HG03196 (cell line): ENCODE measurements at regions not wholly inside any gene's neighbourhood (a gene's known extent, or its start where the extent isn't known, plus 50 kb on each side); places are given as distances from the start of the nearest gene placed in this dataset.

Experiments used
- ATAC-seq: cut with Tn5 transposase; IDR thresholded peaks from one replicate; pipeline ENCODE4 v1.9.1; 2021; ENCODE audit not compliant: unreplicated experiment

DNA sequence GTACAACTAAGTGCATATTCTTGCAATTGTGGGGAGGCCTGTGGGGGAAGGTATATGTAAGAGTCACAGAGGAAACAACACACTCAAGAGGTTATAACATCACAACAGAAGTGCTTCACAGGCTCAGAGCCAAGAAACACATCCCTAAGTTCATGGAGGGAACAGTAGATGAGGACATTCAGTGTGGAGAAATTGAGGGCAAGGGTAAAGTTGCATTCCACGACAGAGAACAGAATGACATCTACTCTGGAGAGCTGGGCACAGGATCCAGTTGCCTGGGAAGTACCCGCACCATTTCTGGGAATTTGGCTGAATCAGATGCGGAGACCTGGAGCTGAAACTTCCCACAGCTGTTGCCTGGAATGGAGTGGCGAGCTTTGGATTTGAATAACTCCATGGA is 197.2 kb downstream of the NXNL2 start:
- no peak for ATAC-seq

DNA sequence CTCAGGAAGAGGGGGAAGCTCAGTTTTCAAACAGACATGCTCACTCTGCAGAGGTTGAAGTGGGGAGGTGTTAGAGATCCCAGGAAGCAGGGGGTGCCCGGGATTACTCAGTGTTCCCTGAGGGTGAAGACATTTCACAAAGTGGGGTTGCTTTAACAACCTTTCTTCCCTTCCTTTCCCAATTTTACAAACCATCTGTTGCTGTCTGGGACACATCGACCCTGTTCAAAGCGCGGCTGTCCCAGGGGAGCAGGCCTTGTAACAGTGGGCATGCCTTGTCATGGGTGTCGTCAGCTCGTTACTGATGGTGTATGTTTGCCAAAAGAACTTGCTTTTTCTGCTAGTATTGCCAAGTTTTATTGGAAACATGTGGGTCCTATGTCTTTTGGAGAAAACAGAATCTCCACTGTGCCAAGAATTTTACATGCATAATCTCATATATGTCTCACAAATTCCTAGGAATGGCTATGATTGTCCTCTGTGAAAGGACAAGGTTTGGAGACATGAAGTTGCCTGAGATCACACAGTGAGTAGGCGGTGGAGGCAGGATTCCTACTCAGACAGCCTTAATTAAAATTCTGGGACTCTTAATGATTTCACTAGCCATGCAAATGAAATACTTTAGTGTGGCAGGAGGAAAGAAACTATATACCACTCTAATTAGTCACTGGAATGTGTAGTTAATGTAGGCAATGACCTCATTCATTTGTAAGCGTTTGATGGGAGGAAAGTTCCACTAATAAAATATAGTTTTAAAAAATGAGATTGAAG is 198.9 kb downstream of the NXNL2 start:
- no peak for ATAC-seq

DNA sequence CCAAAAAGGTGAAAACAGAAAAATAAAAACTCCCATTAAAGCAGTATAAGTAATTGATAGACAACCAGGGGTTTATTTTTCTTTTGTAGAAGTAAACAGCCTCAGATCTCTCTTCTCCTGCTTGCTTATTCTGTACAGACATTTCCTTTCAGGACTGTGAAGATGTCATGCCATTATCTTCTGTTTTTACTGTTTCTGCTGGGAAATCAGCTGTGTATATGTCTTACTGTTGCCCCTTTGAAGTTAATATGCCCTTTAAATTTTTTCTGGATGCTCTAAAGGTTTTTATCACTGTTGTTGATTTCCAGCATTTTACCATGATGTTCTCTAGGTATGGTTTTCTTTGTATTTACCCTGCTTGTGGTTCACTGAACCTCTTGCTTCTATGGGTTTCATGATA is 199.5 kb downstream of the NXNL2 start:
- ATAC-seq, result no peak

DNA sequence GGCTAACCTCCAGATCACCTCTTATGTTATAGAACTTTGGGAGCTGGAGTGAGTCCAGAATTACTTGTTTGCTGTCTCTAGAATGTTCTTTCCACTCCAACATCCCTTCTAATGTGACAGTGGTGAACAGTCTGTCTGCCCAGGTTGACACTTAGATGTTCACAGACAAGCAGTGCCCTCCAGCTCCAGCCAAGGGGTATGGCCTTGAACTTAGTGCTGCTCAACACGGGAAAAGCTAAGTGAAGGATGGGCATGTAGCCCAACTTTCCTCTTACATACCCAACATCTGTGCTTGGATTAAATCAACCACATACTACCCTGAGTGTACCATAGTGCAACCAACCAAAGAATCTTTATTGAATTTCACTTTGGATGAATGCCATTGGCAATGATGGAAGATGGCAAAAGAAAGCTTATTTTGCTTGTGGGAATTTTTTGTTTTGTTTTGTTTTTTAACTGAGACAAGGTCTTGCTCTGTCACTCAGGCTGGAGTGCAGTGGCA is 201.2 kb downstream of the NXNL2 start:
- ATAC-seq, result no peak

DNA sequence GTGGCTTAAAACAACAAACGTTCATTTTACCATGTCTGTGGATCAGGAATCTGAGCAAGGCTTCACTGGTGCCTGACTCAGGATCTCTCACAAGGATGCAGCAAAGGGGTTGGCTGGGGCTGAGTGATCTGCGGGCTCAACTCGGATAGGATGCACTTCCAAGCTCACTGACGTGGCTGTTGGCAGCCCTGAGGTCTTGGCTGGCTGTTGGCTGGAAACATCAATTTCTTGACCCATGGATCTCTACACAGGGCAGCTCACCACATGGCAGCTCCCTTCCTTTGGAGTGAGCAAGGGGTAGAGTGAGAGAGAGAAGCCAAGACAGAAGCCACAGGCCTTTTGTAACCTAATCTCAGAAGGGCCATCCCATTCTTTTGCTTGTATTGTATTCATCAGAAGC is 202.1 kb downstream of the NXNL2 start:
- ATAC-seq, result no peak

DNA sequence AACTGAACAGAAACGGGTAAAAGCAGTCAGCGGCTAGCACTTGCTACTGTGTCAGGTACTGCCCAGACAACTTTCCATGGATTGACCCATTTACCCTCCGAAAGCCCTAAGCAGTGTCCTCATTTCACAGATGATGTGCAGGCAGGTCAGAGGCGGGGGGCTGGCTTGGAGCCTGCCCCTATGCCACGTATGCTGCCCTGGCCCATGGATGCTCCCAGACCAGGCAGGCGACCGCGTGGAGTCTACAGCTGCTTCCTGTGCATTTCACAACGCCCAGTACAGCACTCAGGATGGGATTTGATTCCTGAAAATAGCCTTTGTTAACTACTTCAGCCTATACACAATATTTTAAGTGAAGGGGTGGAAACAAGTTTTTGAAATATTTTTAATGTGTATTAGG is 202.9 kb downstream of the NXNL2 start:
- ATAC-seq, result no peak

DNA sequence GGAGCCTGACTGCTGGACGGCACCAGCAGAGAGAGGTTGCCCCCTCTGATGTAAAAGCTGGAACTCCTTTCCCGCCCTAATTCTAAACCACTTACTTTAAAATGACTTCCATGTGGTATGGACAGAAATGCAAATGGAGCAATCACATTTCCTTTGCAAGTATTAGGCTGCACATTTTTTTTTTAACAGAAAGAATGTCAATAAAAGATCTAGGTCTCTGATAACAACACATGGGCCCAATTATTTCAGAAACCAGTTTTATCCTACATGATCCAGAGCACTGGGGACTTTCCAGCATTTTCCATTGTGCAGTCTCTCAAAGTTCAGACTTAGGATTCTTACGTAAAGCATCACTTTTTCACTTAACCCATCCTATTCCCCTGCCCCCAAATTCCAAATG is 203.7 kb downstream of the NXNL2 start:
- ATAC-seq, result no peak

DNA sequence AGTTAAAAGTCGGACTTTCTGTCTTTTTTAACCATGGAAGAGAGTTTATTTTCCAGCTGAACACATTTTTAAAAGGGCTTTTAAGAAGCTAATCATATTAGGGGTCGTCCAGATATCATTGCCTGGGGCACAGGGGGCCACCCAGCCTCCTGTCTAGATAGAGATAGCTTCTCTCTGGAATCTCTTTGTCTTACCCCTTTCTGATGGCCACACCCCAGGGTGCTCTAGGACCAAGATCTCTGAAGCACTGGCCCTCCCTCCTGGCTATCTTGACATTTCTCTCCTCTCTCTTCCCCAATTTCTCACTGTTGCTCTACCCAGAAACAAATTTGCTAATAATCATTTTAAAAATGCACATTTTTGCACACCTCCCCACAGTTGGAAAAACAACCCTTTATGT is 204.4 kb downstream of the NXNL2 start:
- ATAC-seq, result no peak

DNA sequence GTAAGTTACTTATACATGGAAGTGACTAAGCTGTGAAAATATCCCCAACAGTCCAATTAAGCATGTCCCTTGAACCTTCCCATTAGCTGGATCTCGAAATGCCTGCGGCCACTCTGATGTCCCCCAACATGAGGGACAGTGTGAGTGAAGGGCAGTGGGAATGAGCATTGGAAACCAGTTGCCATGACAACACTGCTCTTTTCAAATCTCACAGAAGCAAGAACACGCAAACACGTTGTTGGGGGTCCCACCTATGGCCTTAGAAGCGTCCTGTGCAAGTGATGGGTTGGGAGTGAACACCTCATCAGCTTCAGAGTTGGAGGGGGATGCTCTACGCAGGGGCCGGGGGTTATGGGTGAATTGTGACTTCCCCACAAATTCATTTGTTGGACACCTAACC is 205.9 kb downstream of the NXNL2 start:
- no peak for ATAC-seq

DNA sequence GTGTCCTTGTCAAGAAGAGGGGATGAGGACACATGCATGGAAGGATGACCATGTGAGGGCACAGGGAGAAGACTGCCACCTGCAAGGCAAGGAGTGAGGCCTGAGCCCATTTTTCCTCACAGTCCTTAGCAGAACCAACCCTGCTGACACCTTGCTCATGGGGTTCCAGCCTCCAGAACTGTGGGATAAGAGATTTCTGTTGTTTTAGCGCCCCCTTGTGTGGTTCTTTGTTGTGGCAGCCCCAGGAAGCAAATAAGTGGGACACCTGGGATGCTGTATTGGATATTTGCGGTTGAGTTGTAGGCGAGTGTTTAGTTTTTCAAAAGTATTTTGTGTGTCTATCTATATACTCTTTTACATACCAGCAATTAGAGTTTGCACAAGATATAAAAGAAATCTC is 206.4 kb downstream of the NXNL2 start:
- no peak for ATAC-seq

DNA sequence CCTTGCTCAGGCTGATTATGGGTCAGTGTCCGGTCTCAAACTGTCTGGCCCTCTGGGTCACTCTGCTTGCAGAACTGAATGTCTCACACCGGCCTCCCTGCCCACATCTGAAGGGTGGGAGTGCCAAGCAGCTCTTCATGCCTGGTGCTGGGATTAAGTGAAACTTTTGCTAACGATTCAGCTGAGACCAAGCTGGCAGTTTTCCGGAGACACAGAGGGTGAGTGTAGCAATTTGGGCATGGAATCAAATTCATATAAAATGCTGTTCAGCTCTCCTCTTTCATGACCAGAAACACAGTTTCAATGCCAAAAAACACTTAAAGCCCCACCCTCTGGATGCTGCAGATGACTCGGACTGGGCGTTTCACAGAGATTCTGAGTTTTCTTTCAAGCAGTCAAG is 207.5 kb downstream of the NXNL2 start:
- ATAC-seq, result no peak

DNA sequence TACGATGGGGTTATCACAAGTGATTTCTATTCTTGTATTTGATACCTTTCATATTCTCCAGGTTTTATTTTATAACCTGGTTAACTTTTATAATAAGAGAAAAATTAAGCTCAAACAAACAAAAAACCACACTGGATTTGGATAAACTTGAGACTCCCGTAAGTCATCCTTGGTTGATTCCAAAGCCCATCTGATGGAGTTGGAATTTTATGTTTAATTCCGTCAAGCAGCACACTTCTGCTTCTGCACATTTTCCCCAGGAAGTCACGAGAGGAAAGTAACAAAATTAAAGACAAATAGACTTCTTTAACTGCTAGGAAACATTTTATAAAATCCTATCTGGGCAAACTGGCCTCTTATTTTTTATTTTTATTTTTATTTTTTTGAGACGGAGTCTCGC is 207.9 kb downstream of the NXNL2 start:
- no peak for ATAC-seq

DNA sequence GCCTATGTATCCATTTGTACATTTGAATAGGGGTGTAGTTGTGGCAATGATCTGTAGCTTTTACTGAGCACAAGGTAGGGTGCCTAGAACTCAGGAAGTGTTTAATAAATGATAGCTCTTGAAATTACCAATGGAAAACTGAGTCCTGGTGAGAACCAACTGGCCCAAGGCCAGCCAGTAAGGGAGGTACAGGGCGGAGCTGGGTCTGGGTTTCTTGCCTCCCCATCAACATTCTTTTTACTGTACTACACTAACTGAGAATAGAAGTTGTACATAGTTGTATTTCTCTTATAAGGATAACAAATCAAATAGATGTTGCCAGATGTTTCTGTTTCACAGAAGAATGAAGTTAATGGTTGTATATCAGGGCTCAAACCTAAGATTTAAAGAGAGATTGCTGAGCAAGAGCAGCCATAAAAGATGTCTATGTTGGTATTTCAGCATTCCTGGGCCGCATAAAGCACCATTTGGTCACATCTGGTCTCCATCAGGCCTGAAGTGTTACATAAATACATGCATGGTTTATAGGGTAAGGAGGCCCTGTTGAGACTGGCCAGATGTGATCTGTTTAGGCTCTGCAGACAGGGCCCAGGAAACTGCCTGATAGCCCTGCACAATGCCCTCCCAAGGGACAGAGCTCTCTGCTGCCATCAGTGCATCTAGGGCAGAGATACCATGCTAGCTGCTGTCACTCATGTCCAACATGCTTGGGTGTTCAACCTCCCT is 210.5 kb downstream of the NXNL2 start:
- ATAC-seq, result no peak

DNA sequence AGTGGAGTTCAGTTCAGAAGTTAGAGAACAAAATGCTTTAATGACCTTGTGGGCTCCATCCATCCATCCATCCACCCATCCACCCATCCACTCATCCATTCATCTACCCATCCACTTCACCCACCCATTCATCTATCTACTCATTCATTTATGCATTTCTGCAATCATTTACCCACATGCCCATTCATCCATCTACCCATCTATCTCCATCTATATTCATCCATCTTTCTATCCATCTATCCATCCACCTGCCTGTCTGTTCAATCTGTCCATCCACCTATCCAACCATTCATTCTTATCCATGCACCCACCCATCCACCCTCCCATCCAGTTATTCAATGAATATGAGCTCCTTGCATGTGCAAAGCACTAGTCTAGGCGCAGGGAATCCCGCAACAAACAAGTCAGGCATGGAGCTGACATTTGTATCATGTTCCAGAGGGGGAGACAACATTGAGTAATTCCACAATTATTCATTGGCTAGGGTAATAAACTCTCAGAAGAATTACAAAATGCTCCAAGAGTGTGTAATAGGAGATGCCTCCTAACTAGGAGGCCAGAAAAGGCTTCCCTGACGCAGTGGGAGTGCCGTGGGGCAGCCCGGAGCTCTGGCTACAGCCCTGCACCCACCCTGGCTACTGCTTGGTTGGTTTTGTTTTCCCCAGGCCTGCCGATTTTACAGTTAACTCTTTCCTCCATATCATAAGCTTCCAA is 211.2 kb downstream of the NXNL2 start:
- ATAC-seq, result no peak

DNA sequence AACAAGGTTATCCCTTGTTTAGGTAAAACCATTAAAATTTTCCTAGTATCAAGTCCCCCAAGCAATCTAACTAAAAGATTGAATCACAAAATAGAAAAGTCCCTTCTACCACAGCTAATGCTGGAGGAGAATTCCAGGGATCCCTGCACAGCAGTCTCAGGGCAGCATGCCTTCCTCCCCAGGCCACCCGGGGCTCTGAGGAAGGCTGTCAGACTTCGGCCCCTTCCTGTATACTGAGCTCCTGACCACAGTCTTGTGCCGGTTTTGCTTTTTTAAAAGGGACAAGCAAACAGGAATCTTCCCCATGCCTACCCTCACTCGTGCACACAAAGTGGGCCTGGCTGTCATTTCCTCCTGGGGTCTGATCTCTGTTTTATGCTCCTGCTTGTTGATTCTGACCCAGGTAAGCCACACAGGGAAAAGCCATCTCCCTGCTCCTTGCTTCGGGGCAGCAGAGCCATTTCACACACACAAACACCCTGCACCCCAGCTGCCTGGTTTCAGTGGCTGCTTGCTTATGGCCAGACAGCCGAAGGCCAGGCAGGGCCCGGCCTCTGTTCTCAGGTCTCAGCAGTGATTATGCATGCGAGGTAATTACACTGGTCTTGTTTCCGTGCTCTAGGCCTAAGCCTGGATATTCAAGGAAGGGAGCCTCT is 211.9 kb downstream of the NXNL2 start:
- ATAC-seq, result no peak

DNA sequence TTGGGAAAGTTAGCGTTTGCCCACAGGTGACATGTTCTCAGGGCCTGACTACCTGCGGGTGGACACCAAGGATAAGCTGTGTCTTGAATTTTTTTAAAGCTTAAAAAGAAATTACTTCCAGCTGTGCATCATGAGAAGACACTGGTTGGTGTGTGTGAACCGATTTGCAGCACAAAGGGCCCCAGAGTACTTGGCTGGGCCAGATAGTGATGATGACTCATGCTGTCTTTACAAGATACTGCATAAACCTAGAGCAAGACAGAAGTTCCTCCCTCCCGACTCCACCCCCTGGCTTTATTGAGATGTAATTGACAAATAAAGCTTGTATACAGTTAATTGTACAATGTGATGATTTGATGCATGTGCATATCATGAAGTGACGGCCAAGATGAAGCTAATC is 212.8 kb downstream of the NXNL2 start:
- no peak for ATAC-seq

DNA sequence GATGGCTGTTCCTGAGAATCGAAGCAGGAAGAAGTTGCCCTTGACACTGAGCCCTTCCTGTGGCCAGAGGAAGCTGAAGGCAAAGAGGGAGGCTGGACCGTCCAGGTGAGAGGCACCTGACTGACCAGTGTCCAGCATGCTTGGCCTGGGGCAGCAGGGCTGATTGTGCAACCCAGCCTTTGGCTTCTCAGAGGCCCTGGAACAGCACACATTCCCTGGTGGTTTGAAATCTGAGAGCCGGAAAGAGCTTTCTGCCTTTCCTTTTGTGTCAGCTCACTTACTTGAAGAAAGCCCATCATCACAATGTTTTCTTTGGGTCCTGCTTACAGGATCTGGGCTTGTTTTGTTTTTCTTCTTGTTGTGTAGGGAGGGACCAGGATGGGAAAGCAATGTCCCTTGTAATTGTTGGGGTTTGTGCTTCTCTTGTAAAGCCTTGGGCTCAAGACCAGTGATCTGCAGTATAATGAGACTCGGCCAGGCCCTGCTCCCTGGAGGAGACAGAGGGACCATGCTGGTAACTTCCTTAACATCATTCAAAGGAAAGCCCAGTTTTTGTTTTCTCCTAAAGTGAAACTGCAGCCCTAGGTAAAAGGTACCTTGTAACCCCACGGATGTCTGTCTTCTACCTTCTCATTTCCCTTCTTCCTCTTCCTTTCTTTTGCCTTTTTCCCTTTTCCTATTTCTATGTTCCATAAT is 213.7 kb downstream of the NXNL2 start:
- ATAC-seq, result no peak

DNA sequence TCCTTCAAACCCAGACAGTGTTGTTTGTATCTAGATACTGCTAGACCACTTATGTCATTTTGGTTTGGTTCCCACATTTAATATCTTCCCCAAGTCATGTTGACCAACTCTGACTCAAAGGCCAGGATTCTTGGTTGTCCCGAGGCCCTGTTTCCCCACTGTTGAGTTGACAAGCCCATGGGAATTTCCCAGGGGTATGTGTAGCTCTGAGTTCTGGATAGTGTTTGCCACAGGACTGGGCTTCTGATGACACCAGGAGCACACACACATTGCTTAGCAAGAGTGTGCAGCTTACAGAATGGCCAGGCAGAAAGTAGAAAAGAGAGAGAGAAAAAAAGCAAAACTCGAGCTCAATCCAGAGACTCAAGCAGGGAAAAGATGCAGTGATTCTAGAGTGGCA is 214.4 kb downstream of the NXNL2 start:
- no peak for ATAC-seq

DNA sequence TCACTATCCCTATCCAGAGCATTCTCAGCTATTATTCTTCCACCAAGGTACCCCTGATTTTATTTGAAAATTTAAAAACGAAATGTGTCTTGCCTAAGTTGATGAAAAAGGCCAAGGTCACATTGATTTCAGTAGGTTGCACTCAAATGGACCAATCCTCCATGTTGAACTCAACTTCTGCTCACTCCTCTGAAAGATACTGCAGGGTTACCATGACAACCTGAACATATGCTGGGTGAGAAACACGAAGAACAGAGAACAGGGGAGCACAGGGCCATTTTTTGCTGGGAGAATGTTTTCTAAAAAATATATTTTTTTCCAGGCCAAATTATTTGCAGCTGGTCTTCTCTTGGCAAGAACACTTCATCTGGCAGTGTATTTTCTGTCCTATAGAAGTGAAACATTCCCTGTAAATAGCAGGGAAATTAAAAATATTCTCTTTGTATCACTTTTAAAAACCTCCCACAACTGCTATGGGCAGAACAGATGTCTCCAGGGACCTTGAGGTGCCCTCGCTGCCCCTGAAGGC is 215.9 kb downstream of the NXNL2 start:
- no peak for ATAC-seq

DNA sequence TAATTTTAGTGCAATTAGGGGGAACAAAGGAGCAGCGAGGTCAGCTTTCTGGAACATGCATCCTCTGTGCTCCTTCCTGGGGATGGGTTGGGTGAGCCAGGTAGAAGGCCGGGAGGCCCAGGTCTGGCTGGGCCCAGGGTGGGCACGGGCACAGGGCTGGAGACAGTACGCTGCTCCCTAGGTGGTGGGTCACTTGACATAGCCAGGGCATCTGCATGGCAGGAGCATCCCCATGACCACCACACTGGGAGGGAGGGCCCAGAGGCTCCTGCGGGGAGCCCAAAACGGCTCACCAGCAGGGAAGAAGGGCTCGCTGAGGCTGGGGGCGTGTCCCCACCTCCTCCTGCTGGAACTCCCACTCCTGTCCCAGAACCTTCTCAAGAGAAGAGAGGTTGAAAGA is 216.8 kb downstream of the NXNL2 start:
- no peak for ATAC-seq
